ENCODE measurements at regions not wholly inside any gene's neighbourhood (a gene's known extent, or its start where the extent isn't known, plus 50 kb on each side); places are given as distances from the start of the nearest gene placed in this dataset.

DNA sequence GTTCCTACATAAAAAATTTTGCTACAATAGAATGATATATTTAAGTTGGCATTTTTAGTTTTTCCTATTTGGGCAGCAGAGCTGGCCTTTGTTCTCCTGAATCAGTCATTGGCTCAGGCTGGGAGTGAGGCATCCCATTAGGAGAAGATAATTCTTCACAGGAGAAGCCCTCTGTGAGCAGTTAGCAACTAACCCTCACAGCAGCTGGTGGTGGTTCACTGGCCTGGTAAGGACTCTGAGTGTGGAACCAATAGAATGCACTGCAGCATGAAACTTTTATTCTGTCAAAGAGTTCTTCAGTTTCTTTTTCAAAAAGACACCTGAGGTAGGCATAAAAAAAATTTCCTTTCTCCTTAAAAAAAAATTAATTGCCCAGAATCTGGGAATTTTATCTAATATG lies 562.6 kb downstream of the ZNF385D start:
- Histone ChIP-seq H3K36me3 (ENCODE audit: insufficient read depth, low read length) (no peaks in the 10 kb centered on the region), H3K4me3 (ENCODE audit: low read length) (no peak overlapping the region), H3K9me2 (ENCODE audit: insufficient read depth, low read length) (no peaks in the 10 kb centered on the region), H2AFZ (ENCODE audit: low read depth, low read length) (no peak overlapping the region), H3K9ac (ENCODE audit: low read length) (no peak overlapping the region), H3K9me3 (ENCODE audit: low read length) (no peaks in the 10 kb centered on the region), H3F3A (ENCODE audit: insufficient read depth, low read length, poor library complexity, severe bottlenecking) (no peaks in the 10 kb centered on the region), H3K4me2 (ENCODE audit: low read length) (no peak overlapping the region), H3K27me3 (ENCODE audit: insufficient read depth, low read depth, low read length) (no peaks in the 10 kb centered on the region), H3K79me2 (replicated peaks; ENCODE audit: insufficient read depth, low read length) (no peaks in the 10 kb centered on the region), H4K20me1 (ENCODE audit: insufficient read depth) (no peaks in the 10 kb centered on the region), H3K27ac (ENCODE audit: low read length) (no peak overlapping the region)
- TF ChIP-seq EZH2 (IDR thresholded peaks at IDR 0.05; ENCODE audit: borderline replicate concordance, insufficient read depth, low read length, poor library complexity, severe bottlenecking) (no peak), SMC3 (conservative IDR thresholded peaks at IDR 0.05; ENCODE audit: poor library complexity) (no peak), MXI1 (conservative IDR thresholded peaks at IDR 0.05; ENCODE audit: poor library complexity, severe bottlenecking) (no peak), EP300 (conservative IDR thresholded peaks at IDR 0.05; ENCODE audit: poor library complexity, severe bottlenecking) (no peak), POLR2AphosphoS5 (IDR thresholded peaks at IDR 0.05) (no peak), RAD21 (conservative IDR thresholded peaks at IDR 0.05) (no peak), TAF1 (IDR thresholded peaks at IDR 0.05; ENCODE audit: low read depth) (no peak)
- TF ChIP-seq, protein P1, sequence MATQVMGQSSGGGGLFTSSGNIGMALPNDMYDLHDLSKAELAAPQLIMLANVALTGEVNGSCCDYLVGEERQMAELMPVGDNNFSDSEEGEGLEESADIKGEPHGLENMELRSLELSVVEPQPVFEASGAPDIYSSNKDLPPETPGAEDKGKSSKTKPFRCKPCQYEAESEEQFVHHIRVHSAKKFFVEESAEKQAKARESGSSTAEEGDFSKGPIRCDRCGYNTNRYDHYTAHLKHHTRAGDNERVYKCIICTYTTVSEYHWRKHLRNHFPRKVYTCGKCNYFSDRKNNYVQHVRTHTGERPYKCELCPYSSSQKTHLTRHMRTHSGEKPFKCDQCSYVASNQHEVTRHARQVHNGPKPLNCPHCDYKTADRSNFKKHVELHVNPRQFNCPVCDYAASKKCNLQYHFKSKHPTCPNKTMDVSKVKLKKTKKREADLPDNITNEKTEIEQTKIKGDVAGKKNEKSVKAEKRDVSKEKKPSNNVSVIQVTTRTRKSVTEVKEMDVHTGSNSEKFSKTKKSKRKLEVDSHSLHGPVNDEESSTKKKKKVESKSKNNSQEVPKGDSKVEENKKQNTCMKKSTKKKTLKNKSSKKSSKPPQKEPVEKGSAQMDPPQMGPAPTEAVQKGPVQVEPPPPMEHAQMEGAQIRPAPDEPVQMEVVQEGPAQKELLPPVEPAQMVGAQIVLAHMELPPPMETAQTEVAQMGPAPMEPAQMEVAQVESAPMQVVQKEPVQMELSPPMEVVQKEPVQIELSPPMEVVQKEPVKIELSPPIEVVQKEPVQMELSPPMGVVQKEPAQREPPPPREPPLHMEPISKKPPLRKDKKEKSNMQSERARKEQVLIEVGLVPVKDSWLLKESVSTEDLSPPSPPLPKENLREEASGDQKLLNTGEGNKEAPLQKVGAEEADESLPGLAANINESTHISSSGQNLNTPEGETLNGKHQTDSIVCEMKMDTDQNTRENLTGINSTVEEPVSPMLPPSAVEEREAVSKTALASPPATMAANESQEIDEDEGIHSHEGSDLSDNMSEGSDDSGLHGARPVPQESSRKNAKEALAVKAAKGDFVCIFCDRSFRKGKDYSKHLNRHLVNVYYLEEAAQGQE (IDR thresholded peaks at IDR 0.05; ENCODE audit: borderline replicate concordance), result no peak
- TF ChIP-seq, protein P2, sequence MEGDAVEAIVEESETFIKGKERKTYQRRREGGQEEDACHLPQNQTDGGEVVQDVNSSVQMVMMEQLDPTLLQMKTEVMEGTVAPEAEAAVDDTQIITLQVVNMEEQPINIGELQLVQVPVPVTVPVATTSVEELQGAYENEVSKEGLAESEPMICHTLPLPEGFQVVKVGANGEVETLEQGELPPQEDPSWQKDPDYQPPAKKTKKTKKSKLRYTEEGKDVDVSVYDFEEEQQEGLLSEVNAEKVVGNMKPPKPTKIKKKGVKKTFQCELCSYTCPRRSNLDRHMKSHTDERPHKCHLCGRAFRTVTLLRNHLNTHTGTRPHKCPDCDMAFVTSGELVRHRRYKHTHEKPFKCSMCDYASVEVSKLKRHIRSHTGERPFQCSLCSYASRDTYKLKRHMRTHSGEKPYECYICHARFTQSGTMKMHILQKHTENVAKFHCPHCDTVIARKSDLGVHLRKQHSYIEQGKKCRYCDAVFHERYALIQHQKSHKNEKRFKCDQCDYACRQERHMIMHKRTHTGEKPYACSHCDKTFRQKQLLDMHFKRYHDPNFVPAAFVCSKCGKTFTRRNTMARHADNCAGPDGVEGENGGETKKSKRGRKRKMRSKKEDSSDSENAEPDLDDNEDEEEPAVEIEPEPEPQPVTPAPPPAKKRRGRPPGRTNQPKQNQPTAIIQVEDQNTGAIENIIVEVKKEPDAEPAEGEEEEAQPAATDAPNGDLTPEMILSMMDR (IDR thresholded peaks at IDR 0.05; ENCODE audit: poor library complexity, severe bottlenecking), result no peak

DNA sequence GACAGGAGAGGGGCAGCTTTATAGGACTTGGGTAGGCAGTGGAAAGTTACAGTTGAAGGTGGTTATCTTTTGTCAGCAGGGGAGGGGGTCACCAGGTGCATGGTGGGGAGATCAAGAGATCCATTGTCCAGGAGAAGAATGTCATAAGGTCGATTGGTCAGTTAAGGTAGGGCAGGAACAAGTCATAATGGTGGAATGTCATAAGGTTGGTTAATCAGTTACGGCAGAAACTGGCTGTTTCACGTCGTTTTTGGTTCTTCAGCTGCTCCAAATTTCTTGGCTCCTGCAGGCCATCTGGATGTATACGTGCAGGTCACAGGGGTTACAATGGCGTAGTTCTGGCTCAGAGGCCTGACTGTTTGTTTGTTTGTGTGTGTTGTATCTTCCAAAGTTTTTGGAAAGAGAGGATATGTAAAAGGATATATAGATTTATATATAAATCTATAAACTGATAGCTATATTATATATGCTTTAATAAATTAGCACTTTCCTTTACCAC lies 565.1 kb downstream of the ZNF385D start:
- Histone ChIP-seq H3K79me2 (replicated peaks; ENCODE audit: insufficient read depth, low read length) (no peaks in the 10 kb centered on the region), H3K9ac (ENCODE audit: low read length) (no peak overlapping the region), H4K20me1 (ENCODE audit: insufficient read depth) (no peaks in the 10 kb centered on the region), H3K4me2 (ENCODE audit: low read length) (no peak overlapping the region), H3K9me2 (ENCODE audit: insufficient read depth, low read length) (no peaks in the 10 kb centered on the region), H3K27ac (ENCODE audit: low read length) (no peak overlapping the region), H3K9me3 (ENCODE audit: low read length) (no peaks in the 10 kb centered on the region), H2AFZ (ENCODE audit: low read depth, low read length) (no peak overlapping the region), H3F3A (ENCODE audit: insufficient read depth, low read length, poor library complexity, severe bottlenecking) (no peaks in the 10 kb centered on the region), H3K36me3 (ENCODE audit: insufficient read depth, low read length) (no peaks in the 10 kb centered on the region), H3K4me3 (ENCODE audit: low read length) (no peak overlapping the region), H3K27me3 (ENCODE audit: insufficient read depth, low read depth, low read length) (no peaks in the 10 kb centered on the region)
- TF ChIP-seq POLR2AphosphoS5 (IDR thresholded peaks at IDR 0.05), result no peak
- no peak for TF ChIP-seq RAD21 (conservative IDR thresholded peaks at IDR 0.05)
- no peak for TF ChIP-seq EZH2 (IDR thresholded peaks at IDR 0.05; ENCODE audit: borderline replicate concordance, insufficient read depth, low read length, poor library complexity, severe bottlenecking)

Measured in neural cell (in vitro differentiated cells).